ENCODE measurements at regions not wholly inside any gene's neighbourhood (a gene's known extent, or its start where the extent isn't known, plus 50 kb on each side); places are given as distances from the start of the nearest gene placed in this dataset.

DNA sequence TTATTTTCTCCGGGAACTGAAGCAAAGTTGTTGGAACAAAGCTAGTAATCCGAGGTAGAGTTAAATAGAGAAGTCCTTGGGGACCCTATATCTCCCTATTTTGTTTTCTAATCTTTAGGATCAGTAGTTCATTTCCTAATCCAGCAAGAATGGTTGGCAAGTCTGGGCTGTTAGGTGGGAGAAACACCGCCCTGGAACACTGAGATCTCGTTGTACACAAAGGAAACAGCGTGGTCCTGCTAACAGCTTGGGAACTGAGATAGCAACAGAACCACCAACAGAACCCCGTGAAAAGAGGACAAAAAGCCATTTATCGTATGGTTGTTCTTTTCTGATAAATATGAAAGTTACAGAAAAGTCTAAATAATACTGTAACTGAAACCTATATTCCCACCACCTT, 121.9 kb upstream of the CDC42BPA start:
- TF ChIP-seq, protein P1, sequence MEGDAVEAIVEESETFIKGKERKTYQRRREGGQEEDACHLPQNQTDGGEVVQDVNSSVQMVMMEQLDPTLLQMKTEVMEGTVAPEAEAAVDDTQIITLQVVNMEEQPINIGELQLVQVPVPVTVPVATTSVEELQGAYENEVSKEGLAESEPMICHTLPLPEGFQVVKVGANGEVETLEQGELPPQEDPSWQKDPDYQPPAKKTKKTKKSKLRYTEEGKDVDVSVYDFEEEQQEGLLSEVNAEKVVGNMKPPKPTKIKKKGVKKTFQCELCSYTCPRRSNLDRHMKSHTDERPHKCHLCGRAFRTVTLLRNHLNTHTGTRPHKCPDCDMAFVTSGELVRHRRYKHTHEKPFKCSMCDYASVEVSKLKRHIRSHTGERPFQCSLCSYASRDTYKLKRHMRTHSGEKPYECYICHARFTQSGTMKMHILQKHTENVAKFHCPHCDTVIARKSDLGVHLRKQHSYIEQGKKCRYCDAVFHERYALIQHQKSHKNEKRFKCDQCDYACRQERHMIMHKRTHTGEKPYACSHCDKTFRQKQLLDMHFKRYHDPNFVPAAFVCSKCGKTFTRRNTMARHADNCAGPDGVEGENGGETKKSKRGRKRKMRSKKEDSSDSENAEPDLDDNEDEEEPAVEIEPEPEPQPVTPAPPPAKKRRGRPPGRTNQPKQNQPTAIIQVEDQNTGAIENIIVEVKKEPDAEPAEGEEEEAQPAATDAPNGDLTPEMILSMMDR (IDR thresholded peaks at IDR 0.05): no peak
- TF ChIP-seq POLR2A (IDR thresholded peaks at IDR 0.05): no peak
